ENCODE measurements at regions not wholly inside any gene's neighbourhood (a gene's known extent, or its start where the extent isn't known, plus 50 kb on each side); places are given as distances from the start of the nearest gene placed in this dataset.

GRCh38 chr6:84539122-84539856 is 225.1 kb downstream of the TBX18 start:
- no peak for TF ChIP-seq CTCF (IDR thresholded peaks at IDR 0.05; ENCODE audit: low read depth, low read length, poor library complexity, severe bottlenecking)
- no peak for TF ChIP-seq EZH2phosphoT487 (IDR thresholded peaks at IDR 0.05; ENCODE audit: borderline replicate concordance, low read length)
